Naive B cell (primary cell): ENCODE measurements at regions not wholly inside any gene's neighbourhood (a gene's known extent, or its start where the extent isn't known, plus 50 kb on each side); places are given as distances from the start of the nearest gene placed in this dataset.

Experiments
- ATAC-seq, 2 donors: fragments of 150-1000 bp; cut with Tn5 transposase; 2 replicates each; pipeline ENCODE4 v1.10.0; 2021; ENCODE audit warnings: low read depth in 2 of 2, mild to moderate bottlenecking in 2 of 2, moderate library complexity in 2 of 2
- DNase-seq: peaks from one replicate; pipeline ENCODE4 v3.0.0; 2022
- H3K27ac Mint-ChIP-seq, 6 donors: one replicate each; pipeline ENCODE4 v1.8.0; 2020 to 2022; ENCODE audit warnings: mild to moderate bottlenecking in 6 of 6, mixed read lengths in 6 of 6, moderate library complexity in 5 of 6, inconsistent platforms in 2 of 6
- H3K27me3 Mint-ChIP-seq, 3 donors: one replicate each; pipeline ENCODE4 v1.8.0; 2021 to 2022; ENCODE audit warnings: mixed read lengths in 3 of 3, mild to moderate bottlenecking in 1 of 3
- H3K36me3 Mint-ChIP-seq, 2 donors: one replicate each; pipeline ENCODE4 v1.8.0; 2020 to 2022; ENCODE audit warnings: mixed read lengths in 2 of 2, inconsistent platforms in 1 of 2, mild to moderate bottlenecking in 1 of 2
- H3K4me1 Mint-ChIP-seq, 3 donors: one replicate each; pipeline ENCODE4 v1.8.0; 2020 to 2022; ENCODE audit warnings: mixed read lengths in 3 of 3, inconsistent platforms in 1 of 3, mild to moderate bottlenecking in 1 of 3, moderate library complexity in 1 of 3
- H3K4me3 Mint-ChIP-seq, 8 donors: one replicate each; pipeline ENCODE4 v1.8.0; 2020 to 2022; ENCODE audit warnings: mild to moderate bottlenecking in 8 of 8, mixed read lengths in 8 of 8, moderate library complexity in 8 of 8, inconsistent platforms in 2 of 8
- H3K9me3 Mint-ChIP-seq, 7 donors: one replicate each; pipeline ENCODE4 v1.8.0; 2020 to 2022; ENCODE audit warnings: mixed read lengths in 7 of 7, mild to moderate bottlenecking in 5 of 7, inconsistent platforms in 2 of 7, moderate library complexity in 1 of 7

- H3K4me1 Mint-ChIP-seq, result no peaks in the 10 kb centered on the region
- no peaks in the 10 kb centered on the region for H3K36me3 Mint-ChIP-seq
- H3K4me3 Mint-ChIP-seq, result no peak overlapping the region
- peaks cover 0 to 9% (median 2%) of the 10 kb centered on the region in 7 donors for H3K9me3 Mint-ChIP-seq
- no peak overlapping the region for H3K27ac Mint-ChIP-seq
- ATAC-seq (no peak), DNase-seq (no peak)
- H3K27me3 Mint-ChIP-seq, result peaks cover 0 to 37% (median 9%) of the 10 kb centered on the region in 3 donors
These were observed 570.9 kb downstream of the MID1IP1 start for GRCh38 chrX:39372115-39372514.

- peaks cover 0 to 7% (median 0%) of the 10 kb centered on the region in 3 donors for H3K4me1 Mint-ChIP-seq
- ATAC-seq, result no peak
- H3K4me3 Mint-ChIP-seq, result no peak overlapping the region
- DNase-seq, result no peak
- H3K9me3 Mint-ChIP-seq, result peaks cover 0 to 19% (median 4%) of the 10 kb centered on the region in 7 donors
- no peak overlapping the region for H3K27ac Mint-ChIP-seq
- no peaks in the 10 kb centered on the region for H3K36me3 Mint-ChIP-seq
- H3K27me3 Mint-ChIP-seq, result peaks cover 5 to 43% (median 9%) of the 10 kb centered on the region in 3 donors
These were observed 575.9 kb downstream of the MID1IP1 start for GRCh38 chrX:39377157-39377556.

- Mint-ChIP-seq H3K27me3 (peaks cover 6 to 44% (median 9%) of the 10 kb centered on the region in 3 donors), H3K4me3 (no peak overlapping the region), H3K27ac (no peak overlapping the region), H3K36me3 (no peaks in the 10 kb centered on the region), H3K4me1 (peaks cover 0 to 7% (median 0%) of the 10 kb centered on the region in 3 donors), H3K9me3 (peaks cover 0 to 19% (median 4%) of the 10 kb centered on the region in 7 donors)
- ATAC-seq (no peak), DNase-seq (no peak)
These were observed 576.5 kb downstream of the MID1IP1 start for GRCh38 chrX:39377773-39378172.

GRCh38 chrX:39381422-39381821 lies 580.2 kb downstream of the MID1IP1 start:
- Mint-ChIP-seq H3K27me3 (peaks cover 7 to 27% (median 13%) of the 10 kb centered on the region in 3 donors), H3K9me3 (peaks cover 0 to 9% (median 4%) of the 10 kb centered on the region in 7 donors), H3K4me3 (no peak overlapping the region), H3K36me3 (no peaks in the 10 kb centered on the region), H3K4me1 (peaks cover 0 to 7% (median 7%) of the 10 kb centered on the region in 3 donors), H3K27ac (no peak overlapping the region)
- DNase-seq, result no peak
- no peak for ATAC-seq

GRCh38 chrX:39384996-39385395 lies 583.7 kb downstream of the MID1IP1 start:
- Mint-ChIP-seq H3K4me3 (no peak overlapping the region), H3K27me3 (peaks cover 9 to 34% (median 13%) of the 10 kb centered on the region in 3 donors), H3K9me3 (no peaks in the 10 kb centered on the region), H3K36me3 (no peaks in the 10 kb centered on the region), H3K27ac (peak overlapping the region in 1 of 6 donors; percentile 28), H3K4me1 (peaks cover 0 to 7% (median 0%) of the 10 kb centered on the region in 3 donors)
- DNase-seq (no peak), ATAC-seq (no peak)

GRCh38 chrX:39388730-39389129 lies 587.5 kb downstream of the MID1IP1 start:
- Mint-ChIP-seq H3K9me3 (peaks cover 0 to 4% (median 0%) of the 10 kb centered on the region in 7 donors), H3K27ac (no peak overlapping the region), H3K4me1 (peaks cover 0 to 7% (median 0%) of the 10 kb centered on the region in 3 donors), H3K36me3 (no peaks in the 10 kb centered on the region), H3K27me3 (peaks cover 4 to 19% (median 7%) of the 10 kb centered on the region in 3 donors), H3K4me3 (no peak overlapping the region)
- no peak for DNase-seq
- no peak for ATAC-seq

GRCh38 chrX:39396358-39396995 lies 595.2 kb downstream of the MID1IP1 start:
- no peak overlapping the region for H3K27ac Mint-ChIP-seq
- H3K9me3 Mint-ChIP-seq, result peaks cover 0 to 9% (median 2%) of the 10 kb centered on the region in 7 donors
- DNase-seq, result no peak

GRCh38 chrX:39397561-39398199 lies 596.4 kb downstream of the MID1IP1 start:
- no peaks in the 10 kb centered on the region for H3K36me3 Mint-ChIP-seq
- H3K27ac Mint-ChIP-seq, result peak overlapping the region in 2 of 6 donors; percentile 64 to 74
- DNase-seq, result no peak
- peaks cover 0 to 9% (median 2%) of the 10 kb centered on the region in 7 donors for H3K9me3 Mint-ChIP-seq
- ATAC-seq, result no peak
- peaks cover 0 to 6% (median 0%) of the 10 kb centered on the region in 3 donors for H3K27me3 Mint-ChIP-seq
- no peak overlapping the region for H3K4me3 Mint-ChIP-seq
- H3K4me1 Mint-ChIP-seq, result no peaks in the 10 kb centered on the region

More at GRCh38 chrX:39396358-39396995, 595.2 kb downstream of the MID1IP1 start:
- H3K27me3 Mint-ChIP-seq, result peaks cover 0 to 4% (median 0%) of the 10 kb centered on the region in 3 donors
- H3K36me3 Mint-ChIP-seq, result no peaks in the 10 kb centered on the region
- ATAC-seq, result no peak
- no peaks in the 10 kb centered on the region for H3K4me1 Mint-ChIP-seq
- no peak overlapping the region for H3K4me3 Mint-ChIP-seq

- no peak for DNase-seq
- ATAC-seq, result no peak
- peaks cover 0 to 9% (median 2%) of the 10 kb centered on the region in 7 donors for H3K9me3 Mint-ChIP-seq
- peaks cover 0 to 13% (median 0%) of the 10 kb centered on the region in 3 donors for H3K27me3 Mint-ChIP-seq
- peak overlapping the region in 2 of 6 donors; percentile 64 to 74 for H3K27ac Mint-ChIP-seq
- H3K36me3 Mint-ChIP-seq, result no peaks in the 10 kb centered on the region
- peak overlapping the region in 1 of 8 donors; percentile 21 for H3K4me3 Mint-ChIP-seq
- no peaks in the 10 kb centered on the region for H3K4me1 Mint-ChIP-seq
These were observed 597.1 kb downstream of the MID1IP1 start for GRCh38 chrX:39398215-39398962.

GRCh38 chrX:39398963-39399261 lies 597.7 kb downstream of the MID1IP1 start:
- Mint-ChIP-seq H3K9me3 (peaks cover 0 to 9% (median 2%) of the 10 kb centered on the region in 7 donors), H3K4me1 (no peaks in the 10 kb centered on the region), H3K27me3 (peaks cover 0 to 14% (median 0%) of the 10 kb centered on the region in 3 donors), H3K27ac (no peak overlapping the region), H3K36me3 (no peaks in the 10 kb centered on the region), H3K4me3 (no peak overlapping the region)
- ATAC-seq (no peak), DNase-seq (no peak)

- H3K27ac Mint-ChIP-seq, result no peak overlapping the region
- H3K9me3 Mint-ChIP-seq, result peaks cover 0 to 9% (median 2%) of the 10 kb centered on the region in 7 donors
- DNase-seq (no peak), ATAC-seq (no peak)
- H3K4me1 Mint-ChIP-seq, result no peaks in the 10 kb centered on the region
- no peak overlapping the region for H3K4me3 Mint-ChIP-seq
- H3K27me3 Mint-ChIP-seq, result peaks cover 0 to 14% (median 0%) of the 10 kb centered on the region in 3 donors
- H3K36me3 Mint-ChIP-seq, result no peaks in the 10 kb centered on the region
These were observed 598.1 kb downstream of the MID1IP1 start for GRCh38 chrX:39399387-39399786.

GRCh38 chrX:39401483-39402110 lies 600.3 kb downstream of the MID1IP1 start:
- H3K4me3 Mint-ChIP-seq, result no peak overlapping the region
- H3K4me1 Mint-ChIP-seq, result no peaks in the 10 kb centered on the region
- no peaks in the 10 kb centered on the region for H3K36me3 Mint-ChIP-seq
- no peak for ATAC-seq
- H3K27ac Mint-ChIP-seq, result no peak overlapping the region
- H3K9me3 Mint-ChIP-seq, result peaks cover 0 to 9% (median 2%) of the 10 kb centered on the region in 7 donors
- H3K27me3 Mint-ChIP-seq, result peaks cover 0 to 24% (median 0%) of the 10 kb centered on the region in 3 donors
- no peak for DNase-seq

GRCh38 chrX:39402158-39402557 lies 600.9 kb downstream of the MID1IP1 start:
- Mint-ChIP-seq H3K27me3 (peaks cover 0 to 30% (median 5%) of the 10 kb centered on the region in 3 donors), H3K9me3 (peaks cover 0 to 9% (median 2%) of the 10 kb centered on the region in 7 donors), H3K4me3 (no peak overlapping the region), H3K27ac (no peak overlapping the region), H3K4me1 (no peaks in the 10 kb centered on the region), H3K36me3 (no peaks in the 10 kb centered on the region)
- DNase-seq (no peak), ATAC-seq (no peak)
